HG03039 (cell line): ENCODE measurements at regions not wholly inside any gene's neighbourhood (a gene's known extent, or its start where the extent isn't known, plus 50 kb on each side); places are given as distances from the start of the nearest gene placed in this dataset.

Experiments used
- ATAC-seq: cut with Tn5 transposase; IDR thresholded peaks from one replicate; pipeline ENCODE4 v1.9.1; 2021; ENCODE audit warnings: mild to moderate bottlenecking, moderate library complexity; ENCODE audit not compliant: unreplicated experiment

DNA sequence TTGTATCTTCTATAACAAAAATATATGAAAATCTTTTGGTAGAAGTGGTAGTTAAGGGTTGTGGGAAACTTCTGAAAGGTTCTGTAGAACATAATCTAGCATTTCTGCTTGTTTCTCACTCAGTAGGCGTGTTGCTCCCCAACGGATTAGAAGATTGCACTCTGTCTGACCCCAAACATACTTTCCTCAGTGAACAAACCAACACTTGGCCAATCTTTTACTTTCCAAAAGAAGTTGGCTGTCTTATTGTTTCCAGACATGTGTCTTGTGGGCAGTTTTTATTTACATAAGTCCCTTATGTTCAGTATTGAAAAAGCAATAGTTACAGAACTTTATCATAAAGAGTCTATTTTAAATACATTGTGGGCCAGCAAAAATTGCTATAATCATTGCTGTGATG is 312.8 kb upstream of the EPHA5 start:
- no peak for ATAC-seq

DNA sequence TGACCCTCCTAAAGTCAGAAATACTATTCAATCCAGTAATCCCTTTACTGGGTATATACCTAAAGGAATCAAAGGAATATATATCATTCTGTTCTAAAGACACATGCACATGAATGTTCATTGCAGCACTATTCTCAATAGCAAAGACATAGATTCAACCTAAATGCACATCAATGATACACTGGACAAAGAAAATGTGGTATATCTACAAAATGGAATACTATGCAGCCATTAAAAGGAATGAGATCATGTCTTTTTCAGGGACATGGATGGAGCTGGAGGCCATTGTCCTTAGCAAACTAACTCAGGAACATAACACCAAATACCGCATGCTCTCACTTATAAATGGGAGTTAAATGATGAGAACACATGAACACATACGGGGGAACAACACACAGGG is 306.0 kb upstream of the EPHA5 start:
- no peak for ATAC-seq

DNA sequence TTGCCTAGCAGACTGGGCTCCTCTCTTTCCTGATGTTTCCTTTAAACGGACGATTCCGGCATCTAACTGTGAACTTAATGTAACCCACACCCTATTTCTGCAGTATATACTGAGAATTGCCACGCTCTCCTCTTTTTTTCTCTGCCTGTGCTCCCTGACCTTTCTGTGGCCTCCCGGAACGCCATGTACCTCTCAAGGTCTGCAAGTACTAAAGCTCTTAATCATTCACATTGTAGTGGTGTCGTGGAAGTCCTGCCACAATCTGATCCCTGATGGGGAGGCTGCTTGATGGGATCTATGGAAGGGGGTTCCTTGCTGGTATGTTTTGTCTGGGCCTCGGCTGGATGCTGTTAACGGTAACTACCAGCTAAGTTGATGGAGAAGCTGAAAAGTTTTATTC is 302.9 kb upstream of the EPHA5 start:
- ATAC-seq: no peak

DNA sequence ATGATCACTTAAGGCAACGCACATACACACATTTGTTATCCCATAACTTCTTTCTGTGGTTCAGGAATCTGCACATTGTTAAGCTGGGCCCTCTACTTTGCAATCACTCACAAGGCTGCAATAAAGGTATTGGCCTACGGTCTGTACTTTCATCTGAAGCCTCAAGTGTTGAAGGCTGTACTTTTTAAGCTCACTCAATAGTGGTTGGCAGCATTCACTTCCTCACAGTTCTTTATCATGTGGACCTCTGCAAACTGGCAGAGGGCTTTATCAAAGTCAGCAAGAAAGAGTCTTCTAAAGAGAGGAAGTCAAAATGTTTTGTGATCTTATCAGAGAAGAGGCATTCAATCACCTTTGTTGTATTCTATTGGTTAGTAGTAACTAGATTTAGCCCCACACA is 301.4 kb upstream of the EPHA5 start:
- no peak for ATAC-seq

DNA sequence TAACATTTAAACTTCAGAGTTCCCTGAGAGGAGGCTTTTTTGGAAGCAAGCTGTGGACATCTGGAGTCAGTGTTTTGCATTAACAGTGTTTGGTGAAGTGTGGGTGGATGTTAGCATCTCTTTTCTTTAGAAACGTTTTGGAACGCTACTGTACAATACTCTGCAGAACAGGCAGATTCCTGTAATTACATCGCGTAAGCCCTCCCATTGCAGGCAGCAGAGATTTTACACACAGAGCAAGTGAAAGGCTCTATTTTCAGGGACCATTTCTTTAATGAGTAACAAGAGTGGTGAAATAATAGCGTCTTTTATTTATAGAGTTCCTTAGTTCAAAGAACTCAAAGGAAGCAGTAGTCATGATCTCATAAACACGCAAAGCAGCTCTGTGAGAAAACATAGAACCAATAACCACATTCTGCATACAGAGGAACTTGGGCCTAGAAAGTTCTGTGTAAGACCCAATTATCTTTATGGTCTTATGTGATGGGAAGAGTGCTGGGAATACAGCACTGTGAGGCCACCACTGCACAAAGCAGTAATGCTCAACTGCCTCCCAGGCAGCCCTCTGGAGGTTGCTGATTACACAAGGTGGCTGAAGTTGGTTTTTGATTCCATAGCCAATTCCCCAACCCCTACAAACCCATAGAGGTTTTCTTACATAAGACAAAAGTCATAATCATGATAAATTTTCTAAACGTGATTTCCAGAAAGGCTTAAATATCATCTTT is 298.7 kb upstream of the EPHA5 start:
- ATAC-seq: no peak

DNA sequence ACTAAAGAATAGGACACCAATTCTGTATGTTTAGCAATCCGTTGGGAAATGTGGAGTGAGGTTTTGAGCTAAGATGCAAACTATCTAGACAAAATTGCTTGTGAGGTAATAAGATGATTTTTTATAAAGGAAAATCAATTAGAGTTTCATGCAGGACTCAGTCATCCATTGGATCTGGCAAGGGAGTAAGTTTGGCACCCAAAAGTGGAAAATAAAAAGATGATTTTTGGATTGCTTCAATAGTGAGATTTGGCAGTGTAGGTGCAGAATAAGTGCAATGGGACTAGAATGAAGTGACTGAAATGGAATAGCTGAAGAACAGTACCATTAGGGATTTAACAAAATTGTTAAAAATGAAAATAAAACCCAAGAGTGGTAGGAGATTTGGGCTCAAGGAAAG is 290.5 kb upstream of the EPHA5 start:
- ATAC-seq: no peak

DNA sequence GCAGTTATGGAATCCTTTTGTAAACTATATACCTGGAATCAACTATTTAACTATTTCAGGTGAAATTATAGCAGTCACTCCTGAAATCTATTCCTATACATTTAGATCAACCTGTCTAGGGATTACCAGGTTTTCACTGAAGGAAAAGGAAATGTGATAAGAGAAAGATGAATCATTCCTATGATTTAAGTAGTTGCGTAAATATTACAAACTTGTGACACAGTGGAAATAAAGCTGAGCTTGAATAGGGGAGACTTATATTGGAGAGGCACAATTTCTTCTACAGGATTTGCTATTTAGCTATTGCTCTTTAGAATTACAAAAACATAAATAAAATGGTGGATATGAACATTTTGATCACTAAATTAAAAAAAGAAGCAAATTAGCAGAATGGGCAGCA is 284.1 kb upstream of the EPHA5 start:
- ATAC-seq: no peak

DNA sequence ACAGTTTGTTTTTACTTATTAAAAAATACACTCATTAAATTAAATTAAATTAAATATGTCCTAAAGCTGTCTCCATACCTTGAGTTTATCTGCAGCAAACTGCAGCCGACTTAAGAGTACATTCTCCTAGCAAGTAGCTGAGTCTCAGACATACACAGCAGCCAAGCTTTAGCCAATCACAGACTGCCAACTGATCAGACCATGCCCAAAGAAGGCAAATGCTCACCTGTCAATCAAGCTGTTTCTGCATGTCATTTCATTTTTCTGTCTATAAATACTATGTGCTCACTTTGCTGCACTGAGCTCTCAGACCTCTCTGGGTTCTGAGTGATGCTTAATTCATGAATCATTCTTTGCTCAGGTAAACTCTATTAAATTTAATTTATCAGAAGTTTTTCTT is 280.9 kb upstream of the EPHA5 start:
- no peak for ATAC-seq

DNA sequence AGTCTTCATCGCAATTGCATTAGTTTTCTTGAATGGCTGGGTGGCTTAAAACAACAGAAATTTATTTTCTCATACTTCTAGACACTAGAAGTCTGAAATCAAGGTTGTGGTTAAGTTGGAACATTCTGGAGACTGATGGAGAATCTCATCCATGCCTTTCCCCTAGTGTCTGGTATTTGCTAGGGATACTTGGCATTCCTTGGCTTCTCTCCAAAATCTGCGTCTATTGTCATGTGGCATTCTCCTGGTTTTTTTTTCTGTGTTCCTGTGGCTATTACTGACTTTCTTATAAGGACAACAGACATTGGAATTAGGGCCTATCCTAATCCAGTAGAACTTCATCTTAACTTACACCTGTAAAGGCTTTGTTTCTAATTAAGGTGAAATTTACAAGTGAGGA is 272.8 kb upstream of the EPHA5 start:
- no peak for ATAC-seq

DNA sequence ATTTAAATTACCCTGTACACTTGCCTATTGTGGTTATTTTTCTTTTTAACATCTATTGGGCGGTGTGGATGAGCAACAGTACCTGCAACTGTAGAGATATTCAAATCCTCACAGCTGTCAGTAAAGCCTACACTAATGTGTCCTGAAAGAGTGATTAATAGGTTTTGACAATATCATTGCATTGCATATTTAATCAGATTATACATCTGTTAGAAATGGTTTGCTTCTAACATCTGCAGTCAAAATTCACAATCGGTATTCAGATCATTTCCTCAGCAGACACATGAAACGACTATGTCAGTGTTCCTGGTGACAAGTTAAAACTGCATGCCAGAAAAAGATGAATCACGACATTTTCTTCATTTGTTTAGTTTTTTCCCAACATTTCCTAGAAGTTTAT is 254.6 kb upstream of the EPHA5 start:
- no peak for ATAC-seq

DNA sequence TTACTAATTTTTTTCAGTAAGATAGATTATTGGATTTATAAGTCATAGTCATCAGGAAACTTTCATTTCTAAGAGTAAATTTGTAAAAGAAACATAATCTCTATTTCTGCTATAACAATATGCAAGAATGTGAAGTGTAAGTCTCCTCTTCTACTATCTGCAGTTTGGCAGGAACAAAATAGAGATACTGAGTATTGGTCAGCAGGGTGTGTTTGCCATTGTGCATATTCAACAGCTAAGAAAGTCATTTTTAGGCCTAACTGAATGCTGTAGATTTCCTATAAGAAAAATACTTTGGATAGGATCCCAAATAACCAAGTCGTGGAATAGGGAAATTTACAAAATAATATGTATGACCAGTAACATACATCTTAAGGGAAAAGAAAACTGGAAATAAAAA is 253.3 kb upstream of the EPHA5 start:
- no peak for ATAC-seq

DNA sequence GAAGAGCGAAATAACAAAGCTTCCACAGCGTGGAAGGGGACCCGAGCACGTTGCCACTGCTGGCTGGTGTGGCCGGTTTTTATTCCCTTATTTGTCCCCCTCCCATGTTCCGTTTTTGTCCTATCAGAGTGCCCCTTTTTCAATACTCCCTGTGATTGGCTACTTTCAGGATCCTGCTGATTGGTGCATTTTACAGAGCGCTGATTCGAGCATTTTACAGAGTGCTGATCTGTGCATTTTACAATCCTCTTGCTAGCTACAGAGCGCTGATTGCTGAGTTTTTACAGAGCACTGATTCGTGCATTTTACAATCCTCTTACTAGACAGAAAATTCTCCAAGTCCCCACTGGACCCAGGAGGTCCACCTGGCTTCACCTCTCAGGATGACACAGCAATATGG is 250.9 kb upstream of the EPHA5 start:
- no peak for ATAC-seq

DNA sequence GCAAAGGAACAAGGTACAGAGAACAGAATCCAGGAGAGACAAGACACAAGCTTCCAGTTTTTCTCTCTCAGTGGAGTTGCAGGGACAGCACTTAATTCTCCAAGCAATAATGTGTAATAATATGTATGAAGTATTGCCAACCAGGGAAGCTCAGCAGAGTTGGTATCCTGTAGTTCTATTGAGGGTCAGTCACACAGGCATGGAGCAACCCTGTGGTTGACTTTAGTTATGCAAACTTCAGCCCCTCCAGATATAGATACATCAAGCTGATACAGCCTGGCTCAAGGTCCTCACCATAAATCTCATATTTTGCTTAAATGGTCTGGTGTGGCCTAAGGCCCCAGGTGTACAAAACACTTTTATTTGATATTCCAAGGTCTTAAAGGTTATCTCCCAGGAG is 248.6 kb upstream of the EPHA5 start:
- ATAC-seq: no peak

DNA sequence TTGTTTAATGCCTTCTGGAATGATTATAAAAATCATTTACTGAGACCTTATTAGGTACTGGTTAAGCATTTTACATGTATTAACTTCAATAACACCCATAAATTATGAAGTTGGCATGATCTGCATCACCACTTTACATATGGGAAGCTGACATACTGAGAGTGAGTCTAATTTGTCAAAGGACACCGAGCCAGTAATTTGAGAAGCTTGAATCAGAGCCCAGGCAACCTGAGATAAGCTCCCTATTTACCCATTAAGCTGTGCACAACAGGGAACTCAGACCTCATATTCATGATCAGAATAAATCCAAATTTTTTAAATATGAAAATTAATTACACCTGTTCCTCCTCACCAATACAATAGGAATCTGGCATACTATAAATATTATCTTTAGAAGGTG is 247.9 kb upstream of the EPHA5 start:
- no peak for ATAC-seq

DNA sequence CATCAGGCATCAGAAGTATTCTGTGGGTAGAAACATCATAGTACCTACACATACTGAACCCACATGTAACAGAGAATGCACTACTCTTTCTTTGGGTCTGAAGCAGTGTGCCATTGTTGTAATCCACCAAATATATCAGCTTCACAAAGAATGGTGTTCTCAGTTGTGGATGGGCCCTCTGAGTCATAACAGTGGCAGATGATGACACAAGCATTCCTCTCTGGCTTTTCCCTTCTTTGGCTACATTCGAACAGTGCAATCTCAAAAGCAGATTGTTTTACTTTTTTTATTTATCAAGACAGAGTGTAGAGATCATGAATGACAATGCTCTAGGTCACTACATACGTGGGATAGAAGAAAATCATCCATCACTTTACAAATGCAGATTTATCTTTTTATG is 247.2 kb upstream of the EPHA5 start:
- no peak for ATAC-seq

DNA sequence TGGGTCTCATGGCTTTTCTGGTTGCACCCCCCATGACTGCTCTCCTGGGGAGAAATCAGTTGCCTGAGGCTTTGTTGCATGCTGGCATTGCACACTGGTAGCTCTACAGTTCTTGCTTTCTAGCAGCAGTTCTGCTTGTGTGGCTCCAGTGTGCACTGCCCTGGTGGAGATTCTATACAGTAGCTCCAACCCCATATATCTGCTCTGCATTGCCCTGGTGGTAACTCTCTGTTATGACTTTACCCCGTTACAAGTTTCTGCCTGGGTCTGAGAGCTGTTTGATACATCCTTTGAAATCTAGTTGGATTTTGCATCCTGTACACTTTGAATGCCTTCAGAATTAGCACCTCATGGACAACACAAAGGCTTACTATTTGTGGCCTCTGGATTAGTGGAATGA is 241.4 kb upstream of the EPHA5 start:
- no peak for ATAC-seq

DNA sequence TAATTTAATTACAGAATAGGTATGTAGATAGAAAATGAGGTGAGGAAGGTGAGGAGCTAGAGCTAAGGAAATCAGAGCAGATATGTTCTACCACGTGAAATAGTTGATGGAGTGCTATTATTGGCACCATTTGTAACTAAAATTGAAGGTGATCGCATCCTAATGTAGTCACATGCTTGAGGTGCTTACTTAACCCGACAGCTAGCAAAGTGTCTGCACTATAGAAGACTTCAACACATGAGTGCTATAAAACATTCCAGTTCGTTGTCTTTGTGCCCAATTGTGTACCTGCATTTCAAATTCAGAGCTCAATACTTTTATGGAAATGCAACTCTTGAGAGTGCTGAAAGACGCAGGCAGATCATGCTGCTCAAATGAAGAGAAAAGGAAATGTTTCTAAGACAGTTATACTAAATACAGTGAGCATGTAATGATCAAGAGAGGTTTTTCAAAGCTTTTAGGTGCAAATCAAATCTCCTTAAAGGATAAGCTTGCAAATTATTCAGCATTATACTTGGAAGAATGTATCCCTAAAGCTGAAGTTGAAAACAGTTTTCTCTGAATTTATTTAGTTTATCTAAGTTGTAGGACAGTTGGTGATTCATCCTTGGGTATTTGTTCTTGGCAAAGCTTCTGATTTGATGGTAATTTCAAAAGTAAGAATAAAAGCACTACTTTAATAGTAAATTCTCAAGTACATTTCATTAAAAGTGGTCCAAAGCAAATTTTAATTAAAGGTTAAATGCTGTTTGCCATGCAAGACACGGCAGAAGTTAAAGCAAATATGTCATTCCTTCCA is 223.9 kb upstream of the EPHA5 start:
- ATAC-seq: no peak

DNA sequence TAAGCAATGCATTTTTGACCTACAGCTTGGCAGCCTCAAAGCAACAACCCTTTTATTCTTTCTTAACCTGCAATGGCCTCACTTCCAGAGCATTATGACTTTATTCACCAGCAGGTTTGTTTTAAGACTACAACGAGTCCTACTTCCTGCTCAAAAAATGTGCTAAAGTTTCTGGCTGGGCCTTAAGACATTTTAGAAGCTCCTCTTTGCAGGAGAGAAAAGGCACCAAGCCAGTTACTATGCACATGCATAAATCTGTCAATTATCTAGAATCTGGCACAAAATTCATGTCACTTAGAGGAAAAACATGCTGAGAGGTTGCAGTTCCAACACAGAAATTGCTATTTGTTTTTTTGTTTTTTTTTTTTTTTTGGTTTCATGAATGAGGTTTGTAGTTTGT is 223.0 kb upstream of the EPHA5 start:
- no peak for ATAC-seq

DNA sequence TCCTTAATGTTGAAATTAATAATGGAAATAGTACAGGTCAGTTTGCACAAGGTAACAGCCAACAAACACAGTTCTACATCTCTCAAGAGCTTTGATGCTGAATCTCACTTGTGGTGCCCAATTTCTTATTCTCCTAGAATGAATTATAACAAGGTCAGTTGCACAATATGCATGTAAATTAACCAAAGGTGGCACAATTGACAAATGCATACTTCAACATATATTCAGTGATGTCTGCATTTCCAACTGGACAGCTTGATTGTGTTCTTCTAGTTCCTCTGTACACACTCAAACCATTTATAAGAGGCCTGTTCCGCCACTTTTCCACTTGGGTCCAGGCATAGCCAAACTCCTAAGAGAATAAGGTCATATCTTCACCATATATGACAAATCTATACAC is 210.3 kb upstream of the EPHA5 start:
- no peak for ATAC-seq

DNA sequence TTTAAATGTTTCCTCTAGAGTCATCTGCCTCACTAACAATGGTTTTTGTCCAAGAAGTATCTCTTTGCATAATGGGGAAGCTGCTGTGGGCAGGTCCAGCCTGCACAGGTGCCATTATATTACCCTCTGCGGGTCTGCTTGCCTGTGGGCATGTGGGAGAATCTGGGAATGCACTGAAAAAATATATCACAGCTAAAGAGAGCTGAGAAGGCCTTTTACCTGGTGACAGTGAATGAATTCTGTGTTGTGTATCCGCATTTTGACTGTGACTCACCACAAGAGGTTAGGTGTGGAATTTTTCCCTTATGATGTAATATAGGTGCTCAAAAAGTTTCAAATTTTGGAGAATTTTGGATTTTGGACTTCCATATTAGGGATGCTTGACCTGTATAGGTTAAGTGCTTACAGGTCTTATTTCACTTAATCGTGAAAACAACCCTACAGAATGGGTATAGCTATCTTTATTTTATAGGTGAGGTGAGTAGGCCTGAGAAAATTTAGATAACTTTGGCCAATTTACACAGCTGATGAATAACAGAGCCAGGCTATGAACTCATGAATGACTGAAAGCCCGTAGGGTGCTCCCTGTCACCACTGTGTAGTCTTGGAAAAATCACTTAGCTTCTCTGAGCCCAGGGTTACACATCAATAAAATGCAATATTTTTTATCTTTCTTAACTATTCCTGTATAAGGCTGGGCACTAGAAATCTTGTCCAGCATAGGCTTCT is 198.0 kb upstream of the EPHA5 start:
- ATAC-seq: no peak

DNA sequence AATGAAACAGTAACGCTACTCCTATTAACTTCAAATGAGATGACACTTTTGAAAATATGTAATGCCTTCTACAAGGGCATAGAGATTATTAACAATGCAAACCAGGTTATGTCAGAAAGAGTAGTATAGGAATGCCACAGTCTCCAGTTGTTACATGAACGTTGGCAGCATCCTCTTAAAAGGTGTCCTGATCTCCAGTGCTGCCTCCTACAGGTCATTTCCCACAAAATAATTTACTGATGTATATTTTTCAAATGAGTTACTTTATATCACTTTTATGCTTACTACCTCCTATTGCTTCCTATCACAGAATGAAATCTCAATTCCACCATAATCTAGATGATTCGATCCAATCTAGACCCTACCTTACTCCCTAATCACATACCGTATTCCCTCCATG is 195.2 kb upstream of the EPHA5 start:
- no peak for ATAC-seq

DNA sequence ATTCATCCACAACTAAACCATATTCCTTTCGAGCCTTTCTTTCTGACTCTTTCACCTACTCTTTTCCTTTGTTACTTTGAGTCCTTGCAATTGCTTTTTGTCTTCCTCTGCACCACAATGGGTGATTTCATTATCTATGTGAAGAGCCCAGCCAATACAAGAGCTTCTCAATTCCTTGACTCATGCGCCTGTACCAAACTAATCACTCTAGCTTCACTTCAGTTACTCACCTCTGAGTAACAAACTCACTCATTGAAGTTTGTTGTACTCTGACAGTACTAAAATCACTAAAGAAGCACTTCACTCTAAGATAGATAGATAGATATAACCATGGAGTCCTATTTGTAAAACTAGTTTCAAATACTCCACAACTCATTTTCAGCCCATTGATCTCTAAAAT is 191.7 kb upstream of the EPHA5 start:
- ATAC-seq: no peak
